NCI-H2107 (cell line): ENCODE measurements at regions not wholly inside any gene's neighbourhood (a gene's known extent, or its start where the extent isn't known, plus 50 kb on each side); places are given as distances from the start of the nearest gene placed in this dataset.
"Not testable (repeated sequence)": the region's sequence is repeated elsewhere in the genome, so short reads cannot be mapped to it uniquely, and the experiment has no call there.

Source experiments
- DNase-seq: peaks from one replicate; lab custom pipeline; 2025; lab: John Stamatoyannopoulos, UW

DNA sequence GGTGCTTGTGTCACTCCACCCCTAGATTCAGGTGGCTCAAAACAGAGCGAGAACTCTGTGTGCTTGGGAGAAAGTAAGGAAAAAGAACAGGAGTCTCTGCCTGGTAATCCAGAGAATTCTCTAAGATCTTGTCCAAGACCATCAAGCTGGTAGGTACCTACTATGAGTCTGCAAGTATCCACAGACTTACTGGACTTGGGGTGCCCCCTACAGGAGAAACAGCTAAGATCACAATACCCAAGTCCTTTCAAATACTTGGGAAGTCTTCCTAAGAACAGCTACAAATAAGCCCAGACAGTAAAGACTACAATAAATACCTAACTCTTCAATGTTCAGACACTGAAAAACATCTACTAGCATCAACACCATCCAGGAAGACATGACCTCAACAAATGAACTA lies 1143.6 kb upstream of the ACVR2A start:
- no peak for DNase-seq

DNA sequence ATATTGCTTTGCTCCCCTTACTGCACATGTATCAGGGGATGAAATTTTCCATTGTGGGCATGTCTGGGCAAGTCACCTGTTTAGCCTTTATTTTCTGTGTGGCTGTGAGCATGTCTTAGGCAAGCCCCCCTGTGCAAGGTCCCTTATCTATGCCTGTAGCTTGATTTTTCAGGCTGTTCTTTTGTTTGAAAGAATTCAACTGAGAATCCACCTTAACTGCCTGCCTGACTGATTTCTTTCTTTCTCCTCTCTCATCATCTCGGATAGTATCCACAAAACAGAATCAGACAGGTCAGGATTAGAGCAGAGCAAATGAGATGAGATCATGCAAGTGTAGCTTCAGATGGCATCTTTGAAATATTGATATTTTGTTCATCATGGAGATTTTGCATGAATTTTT lies 1147.5 kb upstream of the ACVR2A start:
- DNase-seq = no peak

DNA sequence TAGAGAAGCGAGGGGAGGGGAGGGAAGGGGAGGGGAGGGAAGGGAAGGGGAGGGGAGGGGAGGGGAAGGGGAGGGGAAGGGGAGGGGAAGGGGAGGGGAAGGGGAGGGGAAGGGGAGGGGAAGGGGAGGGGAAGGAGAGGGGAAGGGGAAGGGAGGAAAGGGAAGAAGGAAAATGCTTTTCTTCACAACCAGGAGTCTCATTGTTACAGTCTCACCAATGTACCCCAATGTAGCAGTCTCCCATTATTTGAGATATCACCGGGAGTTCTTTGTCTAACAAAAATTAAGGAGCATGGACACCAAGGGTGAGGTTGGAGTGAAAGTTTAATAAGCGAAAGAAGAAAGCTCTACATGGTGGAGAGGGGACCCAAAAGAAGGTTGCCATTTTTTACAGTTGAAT lies 1148.0 kb upstream of the ACVR2A start:
- not testable (repeated sequence) for DNase-seq

DNA sequence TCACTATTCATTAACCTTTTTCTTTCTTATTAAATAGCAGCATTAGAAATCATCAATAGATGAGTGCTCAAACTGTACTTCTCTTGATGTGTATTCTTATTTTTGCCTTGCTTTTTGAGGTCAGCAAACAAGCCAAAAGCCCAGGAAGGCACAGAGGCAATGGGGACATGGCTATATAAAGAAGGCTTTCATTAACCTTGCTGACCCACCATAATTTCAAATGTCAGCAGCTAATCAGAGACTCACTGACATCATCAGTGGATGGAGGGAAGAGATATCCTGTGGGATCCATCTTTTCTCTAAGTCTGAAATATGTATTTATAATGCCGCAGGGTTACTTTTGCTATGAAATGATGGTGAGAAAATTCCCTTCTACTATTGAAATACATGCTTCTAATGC lies 1162.8 kb upstream of the ACVR2A start:
- no peak for DNase-seq

DNA sequence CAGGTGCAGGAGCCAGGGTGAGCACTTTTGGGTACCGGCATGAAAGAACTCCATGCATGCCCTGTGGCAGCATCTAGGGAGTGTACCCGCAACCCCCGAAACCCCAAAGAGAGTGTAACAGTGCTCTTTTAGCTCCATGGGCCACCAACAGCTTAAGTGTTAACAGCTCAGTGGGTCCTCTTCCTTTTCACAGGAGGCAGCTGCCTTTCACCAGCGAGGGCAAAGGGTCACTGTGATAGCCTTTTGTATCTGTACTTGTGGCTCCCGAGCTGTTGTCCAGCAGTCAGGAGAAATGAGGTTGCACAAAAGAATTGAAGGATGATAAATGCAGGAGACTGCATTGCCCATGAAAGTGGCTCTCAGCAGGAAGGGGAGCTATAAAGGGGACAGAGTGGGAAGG lies 1166.3 kb upstream of the ACVR2A start:
- no peak for DNase-seq

DNA sequence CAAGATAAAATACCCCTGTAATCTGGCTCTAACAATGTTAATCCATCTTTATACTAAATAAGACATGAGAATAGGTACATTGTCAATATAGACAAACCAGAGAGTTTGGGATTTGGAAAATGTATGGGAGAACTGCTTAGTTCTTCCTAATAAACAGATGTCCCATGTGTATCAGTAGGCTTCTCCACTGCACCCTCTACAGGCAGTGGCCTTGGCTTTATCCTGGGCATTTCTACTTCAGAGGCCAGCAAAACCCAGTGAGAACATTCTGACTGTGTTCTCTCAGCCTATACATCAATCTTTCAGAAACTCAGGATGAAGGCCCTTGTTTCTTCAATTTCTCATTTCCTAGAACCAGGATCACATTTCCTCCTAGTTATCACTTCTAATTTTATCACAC lies 1167.5 kb upstream of the ACVR2A start:
- no peak for DNase-seq

DNA sequence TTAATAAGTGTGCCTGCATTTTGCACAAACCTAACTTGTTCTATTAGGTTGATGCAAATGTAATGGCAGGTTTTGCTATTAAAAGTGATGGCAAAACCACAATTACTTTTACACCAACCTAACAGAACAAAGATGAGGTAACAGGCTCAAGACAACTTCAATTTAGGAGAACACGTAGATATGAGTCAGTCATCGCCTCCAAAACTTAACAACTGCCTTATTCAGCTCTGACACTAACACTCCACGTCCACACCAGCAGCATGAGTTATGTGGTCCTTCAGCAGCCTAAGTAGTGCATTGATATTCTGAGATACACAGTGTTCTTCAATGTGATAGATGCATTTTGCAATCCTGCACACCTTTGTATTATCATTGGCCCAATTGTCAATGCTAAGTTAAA lies 1175.1 kb upstream of the ACVR2A start:
- no peak for DNase-seq

DNA sequence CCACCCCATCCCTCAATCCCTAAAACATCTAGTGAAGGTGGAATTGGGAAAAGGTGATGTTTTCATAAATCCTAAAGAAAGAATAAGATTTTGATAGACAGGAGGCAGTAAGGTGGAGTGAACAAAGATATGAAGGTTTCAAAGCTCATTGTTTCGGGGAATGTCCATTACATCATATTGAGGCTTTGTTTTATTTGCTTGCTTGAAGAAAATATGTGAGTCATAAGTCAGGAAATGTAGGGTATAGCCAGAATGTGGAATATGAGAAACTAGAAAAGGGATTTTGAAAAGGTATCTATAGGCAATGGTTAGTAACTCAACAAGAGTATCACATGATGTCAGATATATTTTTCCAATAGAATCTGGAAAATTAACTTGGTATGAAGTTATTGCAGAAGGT lies 1178.5 kb upstream of the ACVR2A start:
- no peak for DNase-seq

DNA sequence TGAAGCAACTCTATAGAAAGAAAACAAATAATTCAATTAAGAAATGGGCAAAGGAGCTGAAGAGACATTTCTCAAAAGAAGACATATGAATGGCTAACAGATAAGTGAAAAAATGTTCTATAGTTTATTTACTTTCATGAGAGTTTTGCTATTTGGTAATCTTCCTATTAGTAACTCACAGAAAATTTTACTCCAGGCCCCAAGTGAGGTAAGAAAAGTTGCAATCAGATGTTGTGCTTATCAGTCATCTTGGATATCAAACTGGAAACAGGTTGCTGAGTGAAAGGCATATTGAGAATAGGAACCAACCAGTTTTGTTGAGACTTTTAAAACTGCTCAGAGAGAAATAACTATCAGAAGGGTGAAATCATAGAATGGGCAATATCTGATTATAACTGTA lies 1179.0 kb upstream of the ACVR2A start:
- no peak for DNase-seq

DNA sequence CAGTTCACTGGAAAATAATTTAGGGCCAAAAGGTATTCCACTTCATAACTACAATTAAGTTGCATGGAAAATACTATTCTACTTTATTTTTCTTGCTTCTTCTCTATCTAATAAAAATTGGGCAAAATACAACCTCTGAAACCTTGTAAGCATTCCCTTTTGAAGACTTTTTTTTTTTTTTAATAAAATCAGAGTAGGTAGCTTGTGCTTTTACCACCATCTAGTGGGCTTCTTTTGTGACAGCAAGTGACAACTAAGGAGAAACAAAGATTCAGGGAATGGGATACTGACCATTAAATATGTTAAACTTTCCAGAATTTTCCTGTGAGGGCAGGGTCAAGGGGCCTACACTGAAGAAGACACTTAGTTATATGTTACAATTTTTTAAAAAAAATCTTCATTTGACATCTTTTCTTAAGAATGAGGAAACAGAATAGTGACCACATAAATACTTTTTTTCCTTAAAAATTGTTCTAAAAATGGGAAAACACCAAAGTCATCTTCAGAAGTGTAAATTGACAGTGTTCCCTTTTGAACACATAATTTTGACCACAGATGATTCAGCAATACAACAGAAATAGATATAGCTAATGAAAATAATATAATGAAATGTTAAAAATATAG lies 1183.2 kb upstream of the ACVR2A start:
- peak; percentile 21 for DNase-seq

DNA sequence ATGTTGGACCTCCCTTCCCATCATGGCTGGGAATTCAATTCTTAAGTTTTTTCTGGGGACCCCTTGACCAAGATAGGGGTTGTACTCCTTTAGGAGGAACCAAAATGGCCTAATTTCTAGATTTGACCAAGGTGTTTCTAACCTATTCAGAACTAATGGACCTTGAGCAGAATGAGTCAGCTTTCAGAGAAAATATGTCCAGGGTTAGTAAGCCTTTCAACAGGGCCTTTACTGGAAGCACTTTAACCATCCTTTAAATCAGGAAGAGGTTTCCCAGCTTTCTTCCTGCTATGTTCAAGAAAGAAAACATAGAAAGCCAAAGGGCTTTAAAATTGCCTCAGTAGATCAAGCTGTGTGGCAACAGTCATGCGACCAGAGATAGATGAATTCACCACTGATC lies 1184.9 kb upstream of the ACVR2A start:
- DNase-seq = no peak

DNA sequence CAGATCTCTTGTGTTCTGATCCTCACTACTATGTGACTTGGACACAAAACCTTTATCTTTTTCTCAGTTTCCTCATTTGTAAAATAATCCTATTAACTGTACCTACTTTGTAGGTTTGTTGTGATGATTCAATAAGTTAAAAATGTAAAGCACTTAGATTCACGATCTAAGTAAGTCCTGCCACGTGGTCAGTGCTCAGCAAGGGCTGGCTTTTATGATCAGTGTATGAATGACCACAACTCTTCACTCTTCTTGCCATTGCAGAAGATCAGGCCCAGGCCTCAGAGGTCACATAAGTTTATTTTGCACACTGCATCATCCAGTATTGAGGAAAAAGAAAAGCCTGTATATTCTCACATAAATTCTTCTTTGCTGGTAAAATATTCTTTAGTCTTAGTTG lies 1192.5 kb upstream of the ACVR2A start:
- DNase-seq = no peak

DNA sequence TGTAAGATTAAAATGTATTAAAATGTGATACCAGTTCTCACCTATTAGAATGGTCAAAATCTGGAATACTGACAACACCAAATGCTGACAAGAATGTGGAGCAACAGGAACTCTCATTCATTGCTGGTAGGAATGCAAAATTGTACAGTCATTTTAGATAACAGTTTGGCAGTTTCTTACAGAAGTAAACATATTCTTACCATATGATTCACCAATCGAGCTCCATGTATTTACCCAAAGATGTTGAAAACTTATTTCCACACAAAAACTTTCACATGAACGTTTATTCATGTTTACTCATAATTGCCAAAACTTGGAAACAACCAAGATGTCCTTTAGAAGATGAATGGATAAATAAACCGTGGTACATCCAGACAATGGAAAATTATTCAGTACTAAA lies 1193.5 kb upstream of the ACVR2A start:
- DNase-seq = no peak

DNA sequence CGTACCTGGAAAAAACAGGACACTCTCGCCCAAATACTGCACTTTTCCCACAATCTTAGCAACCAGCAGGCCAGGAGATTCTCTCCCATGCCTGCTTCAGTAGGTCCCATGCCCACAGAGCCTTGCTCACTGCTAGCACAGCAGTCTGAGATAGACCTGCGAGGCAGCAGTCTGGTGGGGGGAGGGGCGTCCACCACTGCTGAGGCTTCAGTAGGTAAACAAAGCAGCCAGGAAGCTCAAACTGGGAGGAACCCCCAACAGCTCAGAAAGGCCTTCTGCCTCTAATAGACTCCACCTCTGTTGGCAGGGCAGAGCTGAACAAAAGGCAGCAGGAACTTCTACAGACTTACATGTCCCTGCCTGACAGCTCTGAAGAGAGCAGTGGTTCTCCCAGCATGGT lies 1202.8 kb upstream of the ACVR2A start:
- DNase-seq = no peak

DNA sequence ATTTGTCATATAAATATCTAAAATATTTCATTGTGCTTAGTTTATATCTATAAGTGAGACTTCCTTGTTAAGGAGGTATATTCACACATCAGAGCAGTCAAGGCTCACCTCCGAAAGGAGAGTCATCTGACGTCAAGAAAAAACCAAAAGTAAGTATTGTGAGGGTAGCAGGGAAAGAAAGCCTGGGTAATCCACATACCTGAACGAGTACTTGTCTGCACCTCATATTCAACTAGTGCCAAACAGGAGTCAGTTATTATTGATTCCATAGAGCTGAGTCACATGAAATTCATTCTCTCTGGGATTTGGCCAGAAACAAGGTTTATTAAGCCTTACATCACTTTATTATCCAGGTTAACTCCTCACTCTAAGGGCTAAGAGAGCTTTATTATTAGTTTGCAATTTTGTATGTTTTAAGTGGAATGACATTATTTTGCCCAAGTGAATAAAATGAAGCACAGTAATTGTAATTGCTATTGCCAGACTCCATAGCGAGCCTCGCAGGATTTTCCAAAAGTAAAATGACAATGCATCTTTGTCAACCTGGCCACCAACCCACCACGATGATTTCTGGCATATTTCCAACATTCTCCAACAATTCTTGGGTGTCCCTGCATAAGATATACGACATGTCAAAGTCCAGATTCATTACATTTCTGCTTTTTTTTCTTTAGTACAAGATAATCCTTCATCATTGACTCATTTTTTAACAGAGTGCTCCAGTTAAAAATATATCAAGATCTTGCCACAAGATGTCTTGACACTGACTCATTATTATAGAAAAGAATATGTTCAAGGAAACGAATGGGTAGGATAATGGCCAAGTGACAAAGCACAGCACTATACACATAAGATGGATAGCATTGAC lies 1210.4 kb upstream of the ACVR2A start:
- DNase-seq = no peak

DNA sequence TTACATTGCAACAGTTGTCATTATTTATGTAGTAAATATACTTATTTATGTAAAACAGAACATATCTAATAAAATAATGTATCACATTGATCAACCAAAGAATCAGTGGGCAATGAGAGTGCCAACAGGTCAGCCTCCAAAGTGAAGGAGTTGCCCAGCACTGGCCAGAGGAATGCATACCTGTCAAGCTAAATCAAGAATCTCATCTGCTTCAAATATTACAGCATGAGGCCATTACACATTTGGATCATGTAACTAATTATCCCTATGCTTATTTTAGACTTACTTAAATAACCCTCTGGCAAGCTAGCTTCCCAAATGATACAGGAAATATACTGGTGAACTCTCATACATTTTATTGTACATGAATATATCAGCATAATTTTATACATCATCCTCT lies 1211.7 kb upstream of the ACVR2A start:
- no peak for DNase-seq

DNA sequence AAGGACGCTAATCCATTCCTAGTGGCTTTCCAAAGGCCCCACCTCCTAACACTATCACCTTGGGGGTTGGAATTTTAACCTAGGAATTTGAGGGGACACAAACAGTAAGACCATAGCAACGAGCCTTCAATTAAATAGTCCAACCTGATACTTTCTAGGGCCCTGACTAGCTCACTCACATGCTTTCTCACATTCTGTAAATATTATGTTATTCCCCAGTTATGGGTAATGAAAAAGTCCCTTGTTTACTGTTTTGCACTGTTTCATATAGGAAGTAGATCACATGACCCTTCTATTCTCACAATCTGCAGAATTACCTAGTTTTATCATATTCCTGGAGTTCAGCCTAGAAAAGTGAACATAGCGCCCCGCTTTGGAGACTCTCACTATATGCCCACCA lies 1212.1 kb upstream of the ACVR2A start:
- DNase-seq = no peak

DNA sequence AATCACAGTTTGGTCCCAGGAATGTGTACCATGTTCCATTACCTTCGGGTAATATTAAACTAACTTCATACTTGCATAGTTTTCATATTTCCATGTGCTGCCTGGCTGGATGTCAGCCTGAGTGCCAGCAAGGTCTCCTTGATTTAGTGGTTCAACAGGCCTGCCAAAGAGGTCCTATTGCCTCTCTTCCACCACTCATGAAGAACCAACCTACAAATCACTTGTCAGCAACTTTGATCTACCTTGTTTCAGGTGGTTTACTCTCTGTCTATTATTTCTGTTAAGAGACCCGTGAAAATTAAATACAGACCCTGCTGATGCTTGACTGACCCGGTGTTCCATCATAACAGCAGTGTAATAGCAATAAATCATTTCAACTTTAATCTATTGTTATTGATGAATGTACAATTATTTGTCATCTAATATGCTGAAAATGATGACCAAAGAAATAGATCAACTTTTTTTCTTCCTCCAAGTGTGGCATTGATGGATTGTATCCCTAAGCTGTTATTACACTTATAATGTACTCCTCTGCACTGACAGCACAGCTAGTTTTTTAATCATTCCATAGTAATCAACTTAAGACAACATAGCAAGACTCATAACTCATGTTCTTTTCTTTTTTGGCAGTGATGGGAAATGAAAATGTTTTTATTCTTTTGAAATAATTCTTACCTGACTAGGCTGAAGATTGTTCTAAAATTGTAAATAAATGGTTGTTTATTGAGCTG lies 1220.2 kb upstream of the ACVR2A start:
- no peak for DNase-seq

DNA sequence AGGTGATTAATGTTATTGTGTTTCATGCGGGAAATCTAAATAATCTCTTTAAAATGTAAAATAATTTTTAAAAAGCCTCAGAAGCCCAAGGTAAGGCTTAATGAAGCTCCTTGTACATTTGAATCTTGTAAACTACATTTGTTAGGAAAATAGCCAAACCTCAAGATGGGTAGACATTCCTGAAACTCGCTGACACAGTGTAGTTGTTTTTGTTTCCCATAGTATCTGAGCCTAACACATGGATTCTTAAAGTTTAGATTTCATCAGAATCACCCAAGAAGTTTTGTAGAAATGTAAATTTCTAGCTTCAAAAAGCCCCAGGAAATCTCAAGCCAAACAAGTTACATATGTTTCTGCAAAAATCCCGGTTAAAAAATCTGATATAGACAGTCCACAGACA lies 1221.1 kb upstream of the ACVR2A start:
- no peak for DNase-seq

DNA sequence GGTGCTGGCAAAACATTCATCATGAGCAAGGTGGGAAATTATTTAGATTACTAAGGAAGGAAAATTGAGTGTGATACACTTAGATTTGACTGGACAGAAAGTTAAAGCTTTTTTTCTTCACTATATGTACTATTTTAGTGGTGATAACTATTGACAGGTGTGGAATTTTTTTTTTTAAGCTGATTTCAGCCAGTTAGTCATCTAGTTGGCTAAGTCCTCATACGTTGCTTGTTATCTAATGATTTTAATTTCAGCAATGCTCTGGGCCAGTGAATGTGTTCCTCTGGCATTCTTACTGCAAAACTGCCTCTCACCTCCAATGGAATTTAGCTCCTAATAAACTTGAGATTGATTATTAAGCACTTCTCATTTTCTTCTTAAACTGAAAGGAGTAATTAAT lies 1223.2 kb upstream of the ACVR2A start:
- DNase-seq = no peak

DNA sequence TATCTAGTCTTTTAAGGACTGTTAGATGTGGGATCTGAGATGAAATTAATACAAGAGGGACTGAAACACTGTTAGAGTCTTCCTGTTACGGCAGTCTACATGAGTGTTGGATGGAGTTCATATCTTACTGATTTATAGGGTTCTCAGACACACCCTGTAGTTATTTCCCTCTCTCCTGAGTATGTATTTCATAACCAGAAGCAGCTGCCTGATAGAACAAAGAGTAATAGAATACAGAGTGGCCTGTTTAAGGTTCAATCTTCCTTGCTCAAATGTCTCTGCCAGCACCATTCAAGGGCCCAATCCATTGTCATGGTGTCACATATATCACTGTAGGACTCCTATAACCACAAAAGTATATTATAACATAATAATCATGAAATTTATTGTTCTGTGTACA lies 1229.1 kb upstream of the ACVR2A start:
- DNase-seq = no peak

DNA sequence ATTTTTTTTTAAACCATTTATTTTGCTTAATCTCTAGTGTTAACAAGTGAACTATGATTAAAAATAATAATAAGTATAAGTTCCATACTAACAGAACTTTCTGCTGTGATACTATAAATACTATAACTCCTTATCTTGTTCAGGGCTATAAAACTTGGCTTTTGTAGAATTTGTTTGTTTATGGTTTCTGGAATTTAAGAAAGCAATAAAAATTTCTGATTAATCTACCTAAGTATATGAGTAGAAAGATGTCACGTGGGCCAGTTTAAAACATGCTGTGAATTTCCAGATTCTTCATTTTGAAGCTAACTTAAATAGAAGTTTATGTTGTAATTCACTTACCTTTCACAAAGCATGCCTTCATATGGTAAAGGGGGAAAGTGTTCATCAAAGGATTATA lies 1236.3 kb upstream of the ACVR2A start:
- DNase-seq = no peak

DNA sequence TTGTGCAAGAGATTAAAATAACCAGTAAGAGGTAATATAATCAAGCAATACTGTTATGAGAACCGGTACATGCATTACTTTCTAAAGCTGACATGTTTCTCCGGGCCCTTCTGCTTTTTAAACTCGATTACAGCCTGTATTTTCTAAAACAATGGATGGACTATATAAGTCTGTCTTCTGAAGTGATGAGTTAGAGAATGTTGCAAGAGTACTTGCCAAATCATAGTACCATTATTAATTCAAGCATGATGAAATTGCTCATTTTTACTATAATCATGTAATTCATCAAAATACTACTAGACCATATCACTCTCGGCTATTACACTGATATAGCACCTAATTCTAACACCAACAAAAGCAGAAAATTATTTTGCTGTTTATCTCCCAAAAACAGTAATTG lies 1240.3 kb upstream of the ACVR2A start:
- no peak for DNase-seq
